Gastroesophageal sphincter (tissue), 3 donors: ENCODE measurements at regions not wholly inside any gene's neighbourhood (a gene's known extent, or its start where the extent isn't known, plus 50 kb on each side); places are given as distances from the start of the nearest gene placed in this dataset.

ENCODE experiments used
- CTCF ChIP-seq, 4 experiments: fragments of 200-600 bp in 2 of 4; fragments of 450-650 bp in 2 of 4; sonication (generic) in 1 of 4; IDR thresholded peaks; one replicate each; pipeline ENCODE4 v1.5.1; 2017 to 2019; ENCODE audit warnings: antibody characterized with exemption in 4 of 4, mild to moderate bottlenecking in 2 of 4, moderate library complexity in 2 of 4
- EP300 ChIP-seq: sonication (generic); formaldehyde crosslinking; IDR thresholded peaks from one replicate; pipeline ENCODE4 v1.6.1; 2017; ENCODE audit warnings: antibody characterized with exemption, mild to moderate bottlenecking
- POLR2A ChIP-seq, 2 donors: fragments of 450-650 bp; IDR thresholded peaks; one replicate each; pipeline ENCODE4 v1.6.1; 2017; ENCODE audit warnings: antibody characterized with exemption in 2 of 2, mild to moderate bottlenecking in 2 of 2, moderate library complexity in 1 of 2
- POLR2AphosphoS5 ChIP-seq: sonication (generic); formaldehyde crosslinking; IDR thresholded peaks from one replicate; pipeline ENCODE4 v1.6.1; 2017; ENCODE audit warnings: antibody characterized with exemption

GRCh38 chr3:194221336-194221735, 85.4 kb downstream of the HES1 start:
- TF ChIP-seq EP300 (no peak), POLR2AphosphoS5 (no peak), CTCF (IDR thresholded peaks at IDR 0.05) (no peak), POLR2A (IDR thresholded peaks at IDR 0.05) (no peak)
